OCI-LY1 (cell line): ENCODE measurements at regions not wholly inside any gene's neighbourhood (a gene's known extent, or its start where the extent isn't known, plus 50 kb on each side); places are given as distances from the start of the nearest gene placed in this dataset.

Source experiments
- H2AFZ ChIP-seq: fragments of 200-600 bp; sonication (generic), shearing (Covaris generic); 2 replicates; pipeline ENCODE4 v1.6.0; 2014; ENCODE audit warnings: antibody characterized with exemption, mild to moderate bottlenecking, low read length
- H3F3A ChIP-seq: fragments of 200-600 bp; sonication (generic), shearing (Covaris generic); 2 replicates; pipeline ENCODE4 v1.6.0; 2014; ENCODE audit warnings: mild to moderate bottlenecking, antibody characterized with exemption, low read length, moderate library complexity; ENCODE audit not compliant: insufficient read depth
- H3K27ac ChIP-seq: fragments of 200-600 bp; sonication (generic); 2 replicates; pipeline ENCODE4 v1.5.1; 2014; ENCODE audit warnings: low read length, mixed run types, mild to moderate bottlenecking, low read depth; ENCODE audit not compliant: poor library complexity, severe bottlenecking
- H3K27me3 ChIP-seq: fragments of 200-600 bp; sonication (generic); 2 replicates; pipeline ENCODE4 v1.6.0; 2014; ENCODE audit warnings: antibody characterized with exemption, mild to moderate bottlenecking, low read length, moderate library complexity; ENCODE audit not compliant: insufficient read depth
- H3K36me3 ChIP-seq: fragments of 200-600 bp; sonication (generic); 2 replicates; pipeline ENCODE4 v1.6.1; 2014; ENCODE audit warnings: mild to moderate bottlenecking, antibody characterized with exemption, low read length, moderate library complexity, mixed read lengths; ENCODE audit not compliant: insufficient read depth
- H3K4me1 ChIP-seq: fragments of 200-600 bp; sonication (generic); 2 replicates; pipeline ENCODE4 v1.5.1; 2014; ENCODE audit warnings: mild to moderate bottlenecking, low read length, moderate library complexity; ENCODE audit not compliant: insufficient read depth, severe bottlenecking
- H3K4me2 ChIP-seq: fragments of 200-600 bp; sonication (generic), shearing (Covaris generic); 2 replicates; pipeline ENCODE4 v1.6.1; 2014; ENCODE audit warnings: low read length
- H3K4me3 ChIP-seq: fragments of 200-600 bp; sonication (generic); 2 replicates; pipeline ENCODE4 v1.5.1; 2014; ENCODE audit warnings: low read length, low read depth, mild to moderate bottlenecking, mixed read lengths; ENCODE audit not compliant: poor library complexity, severe bottlenecking
- H3K79me2 ChIP-seq: fragments of 200-600 bp; shearing (Covaris generic); 2 replicates; pipeline ENCODE4 v1.6.1; 2016; ENCODE audit warnings: mixed run types, low read length, mixed read lengths; ENCODE audit not compliant: insufficient read depth
- H3K9ac ChIP-seq: fragments of 200-600 bp; sonication (generic), shearing (Covaris generic); 2 replicates; pipeline ENCODE4 v1.6.1; 2014; ENCODE audit warnings: mild to moderate bottlenecking, low read length, mixed read lengths
- H3K9me2 ChIP-seq: fragments of 200-600 bp; sonication (generic), shearing (Covaris generic); 2 replicates; pipeline ENCODE4 v1.6.1; 2014; ENCODE audit warnings: low read depth, mild to moderate bottlenecking, low read length, mixed read lengths
- H3K9me3 ChIP-seq: fragments of 200-600 bp; shearing (Covaris generic); 2 replicates; pipeline ENCODE4 v1.6.1; 2014; ENCODE audit warnings: low read length, mixed read lengths
- H4K20me1 ChIP-seq: fragments of 200-600 bp; sonication (generic), shearing (Covaris generic); 2 replicates; pipeline ENCODE4 v1.6.0; 2016; ENCODE audit warnings: mild to moderate bottlenecking, low read length; ENCODE audit not compliant: insufficient read depth
- CTCF ChIP-seq: fragments of 200-600 bp; sonication (generic), shearing (Covaris generic); IDR thresholded peaks from 2 replicates; pipeline ENCODE4 v1.5.1; 2017; ENCODE audit warnings: mild to moderate bottlenecking, antibody characterized with exemption, low read length, moderate library complexity, mixed read lengths
- EZH2 ChIP-seq: fragments of 200-600 bp; sonication (generic), shearing (Covaris generic); IDR thresholded peaks from 2 replicates; pipeline ENCODE4 v1.8.0; 2017; ENCODE audit warnings: borderline replicate concordance, mixed run types, mild to moderate bottlenecking, antibody characterized with exemption, low read length, moderate library complexity, mixed read lengths

GRCh38 chr6:14575961-14576360, 458.4 kb downstream of the CD83 start:
- Histone ChIP-seq H4K20me1 (no peaks in the 10 kb centered on the region), H3K27ac (no peak overlapping the region), H3K4me2 (no peak overlapping the region), H2AFZ (no peak overlapping the region), H3K4me1 (no peaks in the 10 kb centered on the region), H3F3A (no peaks in the 10 kb centered on the region), H3K79me2 (no peaks in the 10 kb centered on the region), H3K9me3 (no peaks in the 10 kb centered on the region), H3K36me3 (no peaks in the 10 kb centered on the region), H3K9ac (no peak overlapping the region), H3K4me3 (no peak overlapping the region), H3K27me3 (no peaks in the 10 kb centered on the region), H3K9me2 (no peaks in the 10 kb centered on the region)
- TF ChIP-seq EZH2 (no peak), CTCF (no peak)

- no peaks in the 10 kb centered on the region for H3K4me1 ChIP-seq
Measured at GRCh38 chr6:14578994-14579393, 461.4 kb downstream of the CD83 start.

GRCh38 chr6:14582749-14583148, 465.2 kb downstream of the CD83 start:
- H3K79me2 ChIP-seq, result no peaks in the 10 kb centered on the region
- no peaks in the 10 kb centered on the region for H4K20me1 ChIP-seq
- no peaks in the 10 kb centered on the region for H3K36me3 ChIP-seq
- H3K4me2 ChIP-seq, result no peak overlapping the region
- H3K27ac ChIP-seq, result no peak overlapping the region
- no peaks in the 10 kb centered on the region for H3K4me1 ChIP-seq
- no peak overlapping the region for H3K4me3 ChIP-seq
- no peaks in the 10 kb centered on the region for H3F3A ChIP-seq
- no peak overlapping the region for H3K9ac ChIP-seq
- no peak overlapping the region for H2AFZ ChIP-seq
- no peaks in the 10 kb centered on the region for H3K27me3 ChIP-seq
- no peaks in the 10 kb centered on the region for H3K9me3 ChIP-seq
- no peak for TF ChIP-seq EZH2
- H3K9me2 ChIP-seq, result no peaks in the 10 kb centered on the region

More at GRCh38 chr6:14578994-14579393, 461.4 kb downstream of the CD83 start:
- H3K27ac ChIP-seq, result no peak overlapping the region
- H3K36me3 ChIP-seq, result no peaks in the 10 kb centered on the region
- TF ChIP-seq EZH2 (no peak), CTCF (no peak)
- no peaks in the 10 kb centered on the region for H3K9me2 ChIP-seq
- H4K20me1 ChIP-seq, result no peaks in the 10 kb centered on the region
- no peak overlapping the region for H3K4me2 ChIP-seq
- H3F3A ChIP-seq, result no peaks in the 10 kb centered on the region
- H3K9ac ChIP-seq, result no peak overlapping the region
- no peaks in the 10 kb centered on the region for H3K27me3 ChIP-seq
- H2AFZ ChIP-seq, result no peak overlapping the region
- H3K79me2 ChIP-seq, result no peaks in the 10 kb centered on the region
- H3K9me3 ChIP-seq, result no peaks in the 10 kb centered on the region
- no peak overlapping the region for H3K4me3 ChIP-seq

- Histone ChIP-seq H3K9ac (no peak overlapping the region), H2AFZ (no peak overlapping the region), H3K36me3 (no peaks in the 10 kb centered on the region), H3K27me3 (no peaks in the 10 kb centered on the region), H3K4me2 (no peak overlapping the region), H3K4me1 (no peaks in the 10 kb centered on the region), H3K4me3 (no peak overlapping the region), H3F3A (no peaks in the 10 kb centered on the region), H4K20me1 (no peaks in the 10 kb centered on the region), H3K79me2 (no peaks in the 10 kb centered on the region), H3K9me3 (no peaks in the 10 kb centered on the region), H3K9me2 (no peaks in the 10 kb centered on the region), H3K27ac (no peak overlapping the region)
- TF ChIP-seq EZH2 (no peak), CTCF (no peak)
Measured at GRCh38 chr6:14583826-14584225, 466.3 kb downstream of the CD83 start.
